OCI-LY7 (cell line): ENCODE measurements at regions not wholly inside any gene's neighbourhood (a gene's known extent, or its start where the extent isn't known, plus 50 kb on each side); places are given as distances from the start of the nearest gene placed in this dataset.

ENCODE experiments used
- CTCF ChIP-seq: fragments of 200-600 bp; sonication (generic); conservative IDR thresholded peaks from 2 replicates; pipeline ENCODE4 v1.5.1; 2014; ENCODE audit warnings: mild to moderate bottlenecking, antibody characterized with exemption, low read length, moderate library complexity, mixed read lengths
- EZH2phosphoT487 ChIP-seq: fragments of 200-600 bp; sonication (generic); IDR thresholded peaks from 2 replicates; pipeline ENCODE4 v1.6.1; 2018; ENCODE audit warnings: low read depth, borderline replicate concordance, mild to moderate bottlenecking, mixed run types, antibody characterized with exemption, low read length, moderate library complexity, mixed read lengths

- no peak for TF ChIP-seq CTCF
- TF ChIP-seq EZH2phosphoT487 = no peak
Measured at GRCh38 chr17:72474719-72475477, 354.1 kb downstream of the SOX9 start.
